WTC11 (cell line): ENCODE measurements at regions not wholly inside any gene's neighbourhood (a gene's known extent, or its start where the extent isn't known, plus 50 kb on each side); places are given as distances from the start of the nearest gene placed in this dataset.

Source experiments
- ATAC-seq: fragments of 200-7000 bp; cut with Tn5 transposase; 2 replicates; pipeline ENCODE4 v1.10.0; 2021; ENCODE audit warnings: mild to moderate bottlenecking, moderate library complexity
- CTCF ChIA-PET: fragments of 300-600 bp; sonication (Branson Sonifier 250); formaldehyde crosslinking; loops from one replicate; lab custom pipeline; 2021; ENCODE audit warnings: antibody characterized with exemption; lab: Charles Lee
- POLR2A ChIA-PET: fragments of 350-600 bp; sonication (Branson Sonifier 250); formaldehyde crosslinking; loops from one replicate; lab custom pipeline; 2021; ENCODE audit warnings: antibody characterized with exemption; lab: Charles Lee
- DNase-seq: peaks from one replicate; pipeline ENCODE4 v3.0.0; 2021; ENCODE audit warnings: low spot score
- H3K27ac Mint-ChIP-seq: 2 replicates; pipeline ENCODE4 v1.8.0; 2021; ENCODE audit warnings: mixed read lengths
- H3K27me3 Mint-ChIP-seq: 2 replicates; pipeline ENCODE4 v1.8.0; 2021; ENCODE audit warnings: low read depth, mild to moderate bottlenecking, moderate library complexity, mixed read lengths
- H3K36me3 Mint-ChIP-seq: 2 replicates; pipeline ENCODE4 v1.8.0; 2021; ENCODE audit warnings: mixed read lengths
- H3K4me1 Mint-ChIP-seq: 2 replicates; pipeline ENCODE4 v1.8.0; 2022; ENCODE audit warnings: mixed read lengths
- H3K4me3 Mint-ChIP-seq: 2 replicates; pipeline ENCODE4 v1.8.0; 2021; ENCODE audit warnings: mild to moderate bottlenecking, moderate library complexity, mixed read lengths
- H3K9me3 Mint-ChIP-seq: 2 replicates; pipeline ENCODE4 v1.8.0; 2021; ENCODE audit warnings: mixed read lengths
- ATF1 ChIP-seq: sonication (generic); formaldehyde crosslinking; IDR thresholded peaks from 2 replicates; pipeline ENCODE4 v1.8.1; 2023; ENCODE audit warnings: mild to moderate bottlenecking, moderate library complexity, missing genetic modification reagents
- CBFB ChIP-seq: sonication (generic); formaldehyde crosslinking; IDR thresholded peaks from 2 replicates; pipeline ENCODE4 v1.8.1; 2022; ENCODE audit warnings: mild to moderate bottlenecking, low read depth, missing genetic modification reagents
- E2F4 ChIP-seq: sonication (generic); formaldehyde crosslinking; IDR thresholded peaks from 2 replicates; pipeline ENCODE4 v1.8.1; 2022; ENCODE audit warnings: low read depth, mild to moderate bottlenecking, moderate library complexity, missing genetic modification reagents, borderline replicate concordance
- ETV6 ChIP-seq: sonication (generic); formaldehyde crosslinking; IDR thresholded peaks from 2 replicates; pipeline ENCODE4 v1.8.1; 2022; ENCODE audit warnings: mild to moderate bottlenecking, missing genetic modification reagents
- FOXK1 ChIP-seq: sonication (generic); formaldehyde crosslinking; IDR thresholded peaks from 2 replicates; pipeline ENCODE4 v1.8.0; 2022; ENCODE audit warnings: mild to moderate bottlenecking, moderate library complexity, missing genetic modification reagents
- FOXP4 ChIP-seq: sonication (generic); formaldehyde crosslinking; IDR thresholded peaks from 2 replicates; pipeline ENCODE4 v1.8.0; 2022; ENCODE audit warnings: mild to moderate bottlenecking, missing genetic modification reagents
- HMGA2 ChIP-seq: fragments of 250-450 bp; sonication (Bioruptor Pico); IDR thresholded peaks from 2 replicates; pipeline ENCODE4 v1.4.0; 2021; ENCODE audit warnings: mild to moderate bottlenecking, moderate library complexity
- JAZF1 ChIP-seq: fragments of 250-450 bp; sonication (Bioruptor Pico); IDR thresholded peaks from 2 replicates; pipeline ENCODE4 v1.9.0; 2021; ENCODE audit warnings: moderate library complexity, mild to moderate bottlenecking, inconsistent platforms
- KAT7 ChIP-seq: sonication (generic); formaldehyde crosslinking; IDR thresholded peaks from 2 replicates; pipeline ENCODE4 v1.8.1; 2023; ENCODE audit warnings: missing genetic modification reagents, mild to moderate bottlenecking, borderline replicate concordance
- NR2C2 ChIP-seq: sonication (generic); formaldehyde crosslinking; IDR thresholded peaks from 2 replicates; pipeline ENCODE4 v1.8.0; 2022; ENCODE audit warnings: mild to moderate bottlenecking, missing genetic modification reagents
- NR3C1 ChIP-seq: sonication (generic); formaldehyde crosslinking; conservative IDR thresholded peaks from 2 replicates; pipeline ENCODE4 v1.8.1; 2023; ENCODE audit warnings: low read depth, mild to moderate bottlenecking, missing genetic modification reagents
- OVOL2 ChIP-seq: fragments of 250-450 bp; sonication (Bioruptor Pico); IDR thresholded peaks from 2 replicates; pipeline ENCODE4 v1.9.0; 2021; ENCODE audit warnings: mild to moderate bottlenecking, borderline replicate concordance
- RELA ChIP-seq: sonication (generic); formaldehyde crosslinking; IDR thresholded peaks from 2 replicates; pipeline ENCODE4 v1.8.1; 2022; ENCODE audit warnings: missing genetic modification reagents, mild to moderate bottlenecking, borderline replicate concordance
- SMAD3 ChIP-seq: sonication (generic); formaldehyde crosslinking; IDR thresholded peaks from 2 replicates; pipeline ENCODE4 v1.8.0; 2022; ENCODE audit warnings: missing genetic modification reagents, mild to moderate bottlenecking, borderline replicate concordance
- SOX15 ChIP-seq: fragments of 250-450 bp; sonication (Bioruptor Pico); IDR thresholded peaks from 2 replicates; pipeline ENCODE4 v1.9.0; 2021; ENCODE audit warnings: mild to moderate bottlenecking
- ZNF219 ChIP-seq: sonication (generic); formaldehyde crosslinking; IDR thresholded peaks from 2 replicates; pipeline ENCODE4 v1.8.0; 2023; ENCODE audit warnings: missing genetic modification reagents, mild to moderate bottlenecking, borderline replicate concordance
- ZNF232 ChIP-seq: sonication (generic); formaldehyde crosslinking; IDR thresholded peaks from 2 replicates; pipeline ENCODE4 v1.8.0; 2022; ENCODE audit warnings: mild to moderate bottlenecking, missing genetic modification reagents
- TF ChIP-seq, protein P1 (sequence below): fragments of 250-450 bp; sonication (Bioruptor Pico); IDR thresholded peaks from 2 replicates; pipeline ENCODE4 v1.8.0; 2021; ENCODE audit warnings: mild to moderate bottlenecking
- TF ChIP-seq, protein P2 (sequence below): sonication (generic); formaldehyde crosslinking; IDR thresholded peaks from 2 replicates; pipeline ENCODE4 v1.8.1; 2023; ENCODE audit warnings: mild to moderate bottlenecking, missing genetic modification reagents, moderate library complexity
- TF ChIP-seq, protein P3 (sequence below): sonication (generic); formaldehyde crosslinking; IDR thresholded peaks from 2 replicates; pipeline ENCODE4 v1.8.1; 2022; ENCODE audit warnings: mild to moderate bottlenecking, moderate library complexity, missing genetic modification reagents
- TF ChIP-seq, protein P4 (sequence below): sonication (generic); formaldehyde crosslinking; IDR thresholded peaks from 2 replicates; pipeline ENCODE4 v1.8.1; 2023; ENCODE audit warnings: mild to moderate bottlenecking, missing genetic modification reagents, moderate library complexity
- TF ChIP-seq, protein P5 (sequence below): fragments of 250-450 bp; sonication (Bioruptor Pico); IDR thresholded peaks from 2 replicates; pipeline ENCODE4 v1.9.0; 2021; ENCODE audit warnings: mild to moderate bottlenecking

GRCh38 chr10:65708057-65708456 lies 1217.8 kb upstream of the LRRTM3 start:
- no peak overlapping the region for H3K4me3 Mint-ChIP-seq
- TF ChIP-seq, protein P1, sequence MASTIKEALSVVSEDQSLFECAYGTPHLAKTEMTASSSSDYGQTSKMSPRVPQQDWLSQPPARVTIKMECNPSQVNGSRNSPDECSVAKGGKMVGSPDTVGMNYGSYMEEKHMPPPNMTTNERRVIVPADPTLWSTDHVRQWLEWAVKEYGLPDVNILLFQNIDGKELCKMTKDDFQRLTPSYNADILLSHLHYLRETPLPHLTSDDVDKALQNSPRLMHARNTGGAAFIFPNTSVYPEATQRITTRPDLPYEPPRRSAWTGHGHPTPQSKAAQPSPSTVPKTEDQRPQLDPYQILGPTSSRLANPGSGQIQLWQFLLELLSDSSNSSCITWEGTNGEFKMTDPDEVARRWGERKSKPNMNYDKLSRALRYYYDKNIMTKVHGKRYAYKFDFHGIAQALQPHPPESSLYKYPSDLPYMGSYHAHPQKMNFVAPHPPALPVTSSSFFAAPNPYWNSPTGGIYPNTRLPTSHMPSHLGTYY (CRISPR knock-in tag) = no peak
- TF ChIP-seq, protein P2, sequence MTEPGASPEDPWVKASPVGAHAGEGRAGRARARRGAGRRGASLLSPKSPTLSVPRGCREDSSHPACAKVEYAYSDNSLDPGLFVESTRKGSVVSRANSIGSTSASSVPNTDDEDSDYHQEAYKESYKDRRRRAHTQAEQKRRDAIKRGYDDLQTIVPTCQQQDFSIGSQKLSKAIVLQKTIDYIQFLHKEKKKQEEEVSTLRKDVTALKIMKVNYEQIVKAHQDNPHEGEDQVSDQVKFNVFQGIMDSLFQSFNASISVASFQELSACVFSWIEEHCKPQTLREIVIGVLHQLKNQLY (CRISPR knock-in tag) = no peak
- TF ChIP-seq NR3C1 (CRISPR knock-in tag) (no peak), FOXK1 (CRISPR knock-in tag) (no peak), KAT7 (CRISPR knock-in tag) (no peak), ETV6 (CRISPR knock-in tag) (no peak), SOX15 (CRISPR knock-in tag) (no peak), RELA (CRISPR knock-in tag) (no peak), SMAD3 (CRISPR knock-in tag) (no peak), HMGA2 (no peak), OVOL2 (CRISPR knock-in tag) (no peak), NR2C2 (CRISPR knock-in tag) (no peak)
- TF ChIP-seq, protein P3, sequence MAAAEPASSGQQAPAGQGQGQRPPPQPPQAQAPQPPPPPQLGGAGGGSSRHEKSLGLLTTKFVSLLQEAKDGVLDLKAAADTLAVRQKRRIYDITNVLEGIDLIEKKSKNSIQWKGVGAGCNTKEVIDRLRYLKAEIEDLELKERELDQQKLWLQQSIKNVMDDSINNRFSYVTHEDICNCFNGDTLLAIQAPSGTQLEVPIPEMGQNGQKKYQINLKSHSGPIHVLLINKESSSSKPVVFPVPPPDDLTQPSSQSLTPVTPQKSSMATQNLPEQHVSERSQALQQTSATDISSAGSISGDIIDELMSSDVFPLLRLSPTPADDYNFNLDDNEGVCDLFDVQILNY (CRISPR knock-in tag) = no peak
- no peaks in the 10 kb centered on the region for H3K36me3 Mint-ChIP-seq
- H3K9me3 Mint-ChIP-seq = peaks cover under 1% of the 10 kb centered on the region; the same call in 1 of the 2 replicates
- no peak for ATAC-seq
- no peak for DNase-seq
- CTCF ChIA-PET = no interaction called here
- H3K27ac Mint-ChIP-seq = no peak overlapping the region
- H3K4me1 Mint-ChIP-seq = no peaks in the 10 kb centered on the region
- POLR2A ChIA-PET = no interaction called here
- no peaks in the 10 kb centered on the region for H3K27me3 Mint-ChIP-seq

GRCh38 chr10:65710306-65710705 lies 1215.5 kb upstream of the LRRTM3 start:
- CTCF ChIA-PET = no interaction called here
- H3K27ac Mint-ChIP-seq = no peak overlapping the region
- H3K36me3 Mint-ChIP-seq = no peaks in the 10 kb centered on the region
- no peaks in the 10 kb centered on the region for H3K4me1 Mint-ChIP-seq
- DNase-seq (no peak), ATAC-seq (no peak)
- no peak overlapping the region for H3K4me3 Mint-ChIP-seq
- POLR2A ChIA-PET = no interaction called here
- no peaks in the 10 kb centered on the region for H3K9me3 Mint-ChIP-seq
- no peaks in the 10 kb centered on the region for H3K27me3 Mint-ChIP-seq
- TF ChIP-seq E2F4 (CRISPR knock-in tag) = no peak
- no peak for TF ChIP-seq FOXP4 (CRISPR knock-in tag)
- no peak for TF ChIP-seq ZNF219 (CRISPR knock-in tag)
- no peak for TF ChIP-seq ATF1 (CRISPR knock-in tag)
- TF ChIP-seq, protein P4, sequence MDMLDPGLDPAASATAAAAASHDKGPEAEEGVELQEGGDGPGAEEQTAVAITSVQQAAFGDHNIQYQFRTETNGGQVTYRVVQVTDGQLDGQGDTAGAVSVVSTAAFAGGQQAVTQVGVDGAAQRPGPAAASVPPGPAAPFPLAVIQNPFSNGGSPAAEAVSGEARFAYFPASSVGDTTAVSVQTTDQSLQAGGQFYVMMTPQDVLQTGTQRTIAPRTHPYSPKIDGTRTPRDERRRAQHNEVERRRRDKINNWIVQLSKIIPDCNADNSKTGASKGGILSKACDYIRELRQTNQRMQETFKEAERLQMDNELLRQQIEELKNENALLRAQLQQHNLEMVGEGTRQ (CRISPR knock-in tag) = no peak
- TF ChIP-seq SMAD3 (CRISPR knock-in tag) = no peak
- no peak for TF ChIP-seq JAZF1
- TF ChIP-seq, protein P5, sequence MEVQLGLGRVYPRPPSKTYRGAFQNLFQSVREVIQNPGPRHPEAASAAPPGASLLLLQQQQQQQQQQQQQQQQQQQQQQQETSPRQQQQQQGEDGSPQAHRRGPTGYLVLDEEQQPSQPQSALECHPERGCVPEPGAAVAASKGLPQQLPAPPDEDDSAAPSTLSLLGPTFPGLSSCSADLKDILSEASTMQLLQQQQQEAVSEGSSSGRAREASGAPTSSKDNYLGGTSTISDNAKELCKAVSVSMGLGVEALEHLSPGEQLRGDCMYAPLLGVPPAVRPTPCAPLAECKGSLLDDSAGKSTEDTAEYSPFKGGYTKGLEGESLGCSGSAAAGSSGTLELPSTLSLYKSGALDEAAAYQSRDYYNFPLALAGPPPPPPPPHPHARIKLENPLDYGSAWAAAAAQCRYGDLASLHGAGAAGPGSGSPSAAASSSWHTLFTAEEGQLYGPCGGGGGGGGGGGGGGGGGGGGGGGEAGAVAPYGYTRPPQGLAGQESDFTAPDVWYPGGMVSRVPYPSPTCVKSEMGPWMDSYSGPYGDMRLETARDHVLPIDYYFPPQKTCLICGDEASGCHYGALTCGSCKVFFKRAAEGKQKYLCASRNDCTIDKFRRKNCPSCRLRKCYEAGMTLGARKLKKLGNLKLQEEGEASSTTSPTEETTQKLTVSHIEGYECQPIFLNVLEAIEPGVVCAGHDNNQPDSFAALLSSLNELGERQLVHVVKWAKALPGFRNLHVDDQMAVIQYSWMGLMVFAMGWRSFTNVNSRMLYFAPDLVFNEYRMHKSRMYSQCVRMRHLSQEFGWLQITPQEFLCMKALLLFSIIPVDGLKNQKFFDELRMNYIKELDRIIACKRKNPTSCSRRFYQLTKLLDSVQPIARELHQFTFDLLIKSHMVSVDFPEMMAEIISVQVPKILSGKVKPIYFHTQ (CRISPR knock-in tag) = no peak
- TF ChIP-seq ZNF232 (CRISPR knock-in tag) = no peak
- no peak for TF ChIP-seq CBFB (CRISPR knock-in tag)
